Ovary (tissue), 7 donors: ENCODE measurements at regions not wholly inside any gene's neighbourhood (a gene's known extent, or its start where the extent isn't known, plus 50 kb on each side); places are given as distances from the start of the nearest gene placed in this dataset.

Source experiments
- DNase-seq, 5 donors: peaks; one replicate each; pipeline ENCODE4 v3.0.0-alpha.2; 2019 to 2020
- H3K27ac ChIP-seq, 2 donors: fragments of 200-600 bp; one replicate each; pipeline versions ENCODE4 v1.5.1 to v1.8.0; 2019 to 2022
- H3K27me3 ChIP-seq: fragments of 200-600 bp; one replicate; pipeline ENCODE4 v1.8.0; 2022
- H3K36me3 ChIP-seq: fragments of 200-600 bp; sonication (generic); one replicate; pipeline ENCODE4 v1.5.1; 2019
- H3K4me1 ChIP-seq: one replicate; pipeline ENCODE4 v1.8.1; 2013; ENCODE audit warnings: mild to moderate bottlenecking, moderate library complexity; ENCODE audit not compliant: insufficient read depth
- H3K4me3 ChIP-seq: fragments of 200-600 bp; sonication (generic); one replicate; pipeline ENCODE4 v1.5.1; 2017
- H3K9me3 ChIP-seq, 2 donors: fragments of 200-600 bp in 1 of 2; sonication (generic) in 1 of 2; one replicate each; pipeline versions ENCODE4 v1.5.1 to v1.8.1; 2013 to 2019; ENCODE audit warnings: mild to moderate bottlenecking in 1 of 2, moderate library complexity in 1 of 2
- CTCF ChIP-seq, 3 donors: fragments of 450-650 bp in 2 of 3; fragments of 200-600 bp in 1 of 3; IDR thresholded peaks; one replicate each; pipeline versions ENCODE4 v1.5.1 to v1.8.0; 2016 to 2022; ENCODE audit warnings: antibody characterized with exemption in 3 of 3, mild to moderate bottlenecking in 1 of 3
- EP300 ChIP-seq: sonication (generic); formaldehyde crosslinking; IDR thresholded peaks from one replicate; pipeline ENCODE4 v1.6.1; 2017; ENCODE audit warnings: antibody characterized with exemption
- POLR2A ChIP-seq: fragments of 450-650 bp; IDR thresholded peaks from one replicate; pipeline ENCODE4 v1.6.1; 2017; ENCODE audit warnings: antibody characterized with exemption, mild to moderate bottlenecking, moderate library complexity
- WGBS, 3 donors: extraction: QIAGEN DNeasy Blood & Tissue Kit in 1 of 3; methylation state at CpG; one replicate each; pipeline versions ENCODE4 v1.1.5 to v1.1.7; 2013 to 2017; 5-methylcytosine and 5-hydroxymethylcytosine counted together
- intact Hi-C, 4 donors: fragments of 100-400 bp; cut with DNase I; formaldehyde crosslinking; loops; one replicate each; pipeline versions ENCODE4 v1.11.0 to v1.15.1; 2022 to 2023
- donor health status: DM: no; HTN: no; CAD: no; lungs with moderate emphysema.
- donor health status: DM: no; HTN: no; CAD: no.
- donor health status: Bipolar disorder and iron deficiency.
- donor health status: DM: no; HTN: no; CAD: no.
- donor health status: DM: yes; HTN: yes; CAD: no.

- Histone ChIP-seq H3K4me1 (no peaks in the 10 kb centered on the region), H3K27me3 (no peaks in the 10 kb centered on the region), H3K4me3 (no peak overlapping the region), H3K27ac (no peak overlapping the region), H3K9me3 (no peaks in the 10 kb centered on the region), H3K36me3 (no peaks in the 10 kb centered on the region)
- intact Hi-C loops, result no loop called here
- DNase-seq, result no peak
- TF ChIP-seq EP300 (no peak), CTCF (IDR thresholded peaks at IDR 0.05) (no peak), POLR2A (no peak)
- WGBS, 3 donors, result 91 to 96% (median 93%) methylated on average over 2 of the region's 2 CpGs
Observed at GRCh38 chr3:35043040-35043439, 596.3 kb upstream of the ARPP21 start.

- H3K4me1 ChIP-seq, result no peaks in the 10 kb centered on the region
- 79 to 86% (median 85%) methylated on average over 1 of the region's 1 CpG for WGBS, 3 donors
- H3K9me3 ChIP-seq, result no peaks in the 10 kb centered on the region
- TF ChIP-seq EP300 (no peak), POLR2A (no peak), CTCF (IDR thresholded peaks at IDR 0.05) (no peak)
- no peak for DNase-seq
- H3K4me3 ChIP-seq, result no peak overlapping the region
- H3K36me3 ChIP-seq, result no peaks in the 10 kb centered on the region
- intact Hi-C loops, result no loop called here
- no peaks in the 10 kb centered on the region for H3K27me3 ChIP-seq
- no peak overlapping the region for H3K27ac ChIP-seq
Observed at GRCh38 chr3:35044190-35044589, 595.1 kb upstream of the ARPP21 start.

- H3K27me3 ChIP-seq, result no peaks in the 10 kb centered on the region
- H3K4me3 ChIP-seq, result no peak overlapping the region
- H3K36me3 ChIP-seq, result no peaks in the 10 kb centered on the region
- H3K9me3 ChIP-seq, result no peaks in the 10 kb centered on the region
- H3K4me1 ChIP-seq, result no peaks in the 10 kb centered on the region
- TF ChIP-seq CTCF (IDR thresholded peaks at IDR 0.05) (no peak), EP300 (no peak), POLR2A (no peak)
- 91 to 95% (median 92%) methylated on average over 2 of the region's 2 CpGs for WGBS, 3 donors
- no peak for DNase-seq
- H3K27ac ChIP-seq, result no peak overlapping the region
- intact Hi-C loops, result no loop called here
Observed at GRCh38 chr3:35045118-35045517, 594.2 kb upstream of the ARPP21 start.

GRCh38 chr3:35064761-35065160 lies 574.6 kb upstream of the ARPP21 start:
- TF ChIP-seq EP300, result no peak
- no peak for TF ChIP-seq POLR2A
- TF ChIP-seq CTCF (IDR thresholded peaks at IDR 0.05), result no peak
- H3K4me3 ChIP-seq, result no peak overlapping the region
- no peaks in the 10 kb centered on the region for H3K4me1 ChIP-seq
- intact Hi-C loops, result no loop called here
- WGBS, 3 donors, result 75 to 80% (median 77%) methylated on average over 5 of the region's 5 CpGs
- DNase-seq, result no peak
- H3K36me3 ChIP-seq, result no peaks in the 10 kb centered on the region
- H3K27me3 ChIP-seq, result no peaks in the 10 kb centered on the region
- no peaks in the 10 kb centered on the region for H3K9me3 ChIP-seq
- no peak overlapping the region for H3K27ac ChIP-seq

- H3K27ac ChIP-seq, result no peak overlapping the region
- H3K4me3 ChIP-seq, result no peak overlapping the region
- WGBS, 3 donors, result 30 to 65% (median 40%) methylated on average over 1 of the region's 1 CpG
- no peak for TF ChIP-seq POLR2A
- TF ChIP-seq EP300, result no peak
- TF ChIP-seq CTCF (IDR thresholded peaks at IDR 0.05), result no peak
- DNase-seq, result no peak
- H3K4me1 ChIP-seq, result no peaks in the 10 kb centered on the region
- no peaks in the 10 kb centered on the region for H3K9me3 ChIP-seq
- no peaks in the 10 kb centered on the region for H3K27me3 ChIP-seq
- intact Hi-C loops, result no loop called here
- no peaks in the 10 kb centered on the region for H3K36me3 ChIP-seq
Observed at GRCh38 chr3:35065891-35066290, 573.4 kb upstream of the ARPP21 start.
